ENCODE measurements at regions not wholly inside any gene's neighbourhood (a gene's known extent, or its start where the extent isn't known, plus 50 kb on each side); places are given as distances from the start of the nearest gene placed in this dataset.

GRCh38 chr11:26931248-26931631, 62.7 kb upstream of the FIBIN start:
- H4K91ac ChIP-seq (ENCODE audit: insufficient read length, low read depth, low read length): no peak overlapping the region
- no peak overlapping the region for H4K5ac ChIP-seq (ENCODE audit: insufficient read length, low read depth, low read length)
- no peak overlapping the region for H3K4ac ChIP-seq (ENCODE audit: low read depth, low read length)
- Mint-ChIP-seq H3K4me3 (no peak overlapping the region), H3K36me3 (ENCODE audit: insufficient read depth in 1 of 3, low read depth in 3 of 3) (no peaks in the 10 kb centered on the region), H3K27ac (peak overlapping the region in 2 of 3 experiments; percentile 28 to 46; a peak in 3 of 7 replicates), H3K4me1 (peaks cover 24 to 27% of the 10 kb centered on the region in 2 experiments), H3K27me3 (ENCODE audit: low read depth) (peaks cover 3% of the 10 kb centered on the region; the same call in 1 of the 2 replicates), H3K9me3 (peaks cover 0 to 2% of the 10 kb centered on the region in 2 experiments; a peak in 1 of 5 replicates)
- H3K18ac ChIP-seq (ENCODE audit: insufficient read length, low read depth, low read length): no peak overlapping the region
- no peak overlapping the region for H3K4me2 ChIP-seq (ENCODE audit: insufficient read depth, insufficient read length, low read length)
- no peak overlapping the region for H3T11ph ChIP-seq (ENCODE audit: low read length)
- H3K23me2 ChIP-seq (ENCODE audit: insufficient read length, low read depth, low read length, poor library complexity, severe bottlenecking): no peaks in the 10 kb centered on the region
- H3K79me2 ChIP-seq (ENCODE audit: insufficient read depth, low read length): no peaks in the 10 kb centered on the region
- no peak overlapping the region for H2BK12ac ChIP-seq (ENCODE audit: insufficient read length, low read depth, low read length)
- H2AK5ac ChIP-seq (ENCODE audit: insufficient read length, low read length): no peak overlapping the region
- H2AFZ ChIP-seq (ENCODE audit: low read length): no peak overlapping the region
- H3K56ac ChIP-seq (ENCODE audit: insufficient read length, low read depth, low read length): no peak overlapping the region
- H3K79me1 ChIP-seq (ENCODE audit: insufficient read depth, low read depth, low read length, poor library complexity, severe bottlenecking): no peaks in the 10 kb centered on the region
- H2BK5ac ChIP-seq (ENCODE audit: insufficient read length, low read length): no peak overlapping the region
- no peak for DNase-seq
- H4K8ac ChIP-seq (replicated peaks; ENCODE audit: insufficient read length, low read depth, low read length): no peak overlapping the region
- no CpG with 5 or more reads among the region's 1 CpG for WGBS (ENCODE audit: extremely low coverage, insufficient read length, low lambda C conversion rate)
- no peak overlapping the region for H3K14ac ChIP-seq (ENCODE audit: insufficient read depth, low read length)
- H2BK15ac ChIP-seq (ENCODE audit: low read depth, low read length): no peak overlapping the region
- H2BK20ac ChIP-seq (ENCODE audit: low read depth, low read length, poor library complexity, severe bottlenecking): no peak overlapping the region
- H3K27ac ChIP-seq (ENCODE audit: insufficient read length, low read depth, low read length): no peak overlapping the region
- no peaks in the 10 kb centered on the region for H4K20me1 ChIP-seq (ENCODE audit: control insufficient read depth, insufficient read depth, insufficient read length)
- H2BK120ac ChIP-seq (ENCODE audit: low read depth, low read length, poor library complexity, severe bottlenecking): no peak overlapping the region
- no peaks in the 10 kb centered on the region for H3K9me3 ChIP-seq (ENCODE audit: control insufficient read depth, low read depth, low read length)
- no peaks in the 10 kb centered on the region for H3K27me3 ChIP-seq (ENCODE audit: insufficient read depth, low read length)
- no peak for TF ChIP-seq CTCF (conservative IDR thresholded peaks at IDR 0.05)
- H3K4me1 ChIP-seq (ENCODE audit: insufficient read depth, low read length): no peaks in the 10 kb centered on the region
- no peak overlapping the region for H3K9ac ChIP-seq (ENCODE audit: extremely low read depth, insufficient read length, low read length)
- H3K23ac ChIP-seq (ENCODE audit: insufficient read length, low read depth, low read length): no peak overlapping the region
